Esophagus muscularis mucosa (tissue), 4 donors: ENCODE measurements at regions not wholly inside any gene's neighbourhood (a gene's known extent, or its start where the extent isn't known, plus 50 kb on each side); places are given as distances from the start of the nearest gene placed in this dataset.

ENCODE experiments used
- DNase-seq: peaks from one replicate; pipeline ENCODE4 v3.0.0-alpha.2; 2017; ENCODE audit errors: extremely low spot score
- H3K27ac ChIP-seq, 4 donors: fragments of 200-600 bp; sonication (generic); replicated peaks in 1 of 4; 1 replicate in 3 of 4; 2 replicates in 1 of 4; pipeline ENCODE4 v1.5.1; 2016 to 2019; ENCODE audit warnings: mild to moderate bottlenecking in 1 of 4
- H3K27me3 ChIP-seq, 4 donors: fragments of 200-600 bp; sonication (generic); one replicate each; pipeline versions ENCODE4 v1.5.1 to v1.6.0; 2016 to 2019
- H3K36me3 ChIP-seq, 4 donors: fragments of 200-600 bp; sonication (generic); one replicate each; pipeline ENCODE4 v1.5.1; 2016 to 2019
- H3K4me1 ChIP-seq, 4 donors: fragments of 200-600 bp; sonication (generic); one replicate each; pipeline ENCODE4 v1.5.1; 2016 to 2019
- H3K4me3 ChIP-seq, 4 donors: fragments of 200-600 bp; sonication (generic); 1 replicate in 2 of 4; 2 replicates in 2 of 4; pipeline ENCODE4 v1.5.1; 2016 to 2019; ENCODE audit warnings: mild to moderate bottlenecking in 4 of 4, moderate library complexity in 1 of 4
- H3K9me3 ChIP-seq, 4 donors: fragments of 200-600 bp; sonication (generic); 1 replicate in 3 of 4; 2 replicates in 1 of 4; pipeline ENCODE4 v1.5.1; 2016 to 2019
- EP300 ChIP-seq: sonication (generic); formaldehyde crosslinking; IDR thresholded peaks from one replicate; pipeline ENCODE4 v1.6.1; 2017; ENCODE audit warnings: antibody characterized with exemption
- POLR2A ChIP-seq: fragments of 450-650 bp; IDR thresholded peaks from one replicate; pipeline ENCODE4 v1.6.1; 2017; ENCODE audit warnings: antibody characterized with exemption, moderate library complexity, mild to moderate bottlenecking, low read depth
- POLR2AphosphoS5 ChIP-seq, 2 donors: sonication (generic); formaldehyde crosslinking; IDR thresholded peaks; one replicate each; pipeline ENCODE4 v1.6.1; 2017; ENCODE audit warnings: antibody characterized with exemption in 2 of 2
- WGBS: methylation state at CpG from one replicate; pipeline ENCODE4 v1.1.5; 2018; 5-methylcytosine and 5-hydroxymethylcytosine counted together
- intact Hi-C: fragments of 100-400 bp; cut with DNase I; formaldehyde crosslinking; loops from one replicate; pipeline ENCODE4 v1.15.1; 2023
- TF ChIP-seq, protein P1 (sequence below), 3 experiments: fragments of 200-600 bp in 2 of 3; fragments of 450-650 bp in 1 of 3; sonication (generic) in 2 of 3; IDR thresholded peaks; one replicate each; pipeline ENCODE4 v1.5.1; 2017 to 2019; ENCODE audit warnings: antibody characterized with exemption in 3 of 3, mild to moderate bottlenecking in 2 of 3, moderate library complexity in 1 of 3

GRCh38 chr10:110357871-110358270, 53.2 kb upstream of the SMNDC1 start:
- TF ChIP-seq EP300 (no peak), POLR2AphosphoS5 (IDR thresholded peaks at IDR 0.05) (no peak), POLR2A (no peak)
- TF ChIP-seq, protein P1, sequence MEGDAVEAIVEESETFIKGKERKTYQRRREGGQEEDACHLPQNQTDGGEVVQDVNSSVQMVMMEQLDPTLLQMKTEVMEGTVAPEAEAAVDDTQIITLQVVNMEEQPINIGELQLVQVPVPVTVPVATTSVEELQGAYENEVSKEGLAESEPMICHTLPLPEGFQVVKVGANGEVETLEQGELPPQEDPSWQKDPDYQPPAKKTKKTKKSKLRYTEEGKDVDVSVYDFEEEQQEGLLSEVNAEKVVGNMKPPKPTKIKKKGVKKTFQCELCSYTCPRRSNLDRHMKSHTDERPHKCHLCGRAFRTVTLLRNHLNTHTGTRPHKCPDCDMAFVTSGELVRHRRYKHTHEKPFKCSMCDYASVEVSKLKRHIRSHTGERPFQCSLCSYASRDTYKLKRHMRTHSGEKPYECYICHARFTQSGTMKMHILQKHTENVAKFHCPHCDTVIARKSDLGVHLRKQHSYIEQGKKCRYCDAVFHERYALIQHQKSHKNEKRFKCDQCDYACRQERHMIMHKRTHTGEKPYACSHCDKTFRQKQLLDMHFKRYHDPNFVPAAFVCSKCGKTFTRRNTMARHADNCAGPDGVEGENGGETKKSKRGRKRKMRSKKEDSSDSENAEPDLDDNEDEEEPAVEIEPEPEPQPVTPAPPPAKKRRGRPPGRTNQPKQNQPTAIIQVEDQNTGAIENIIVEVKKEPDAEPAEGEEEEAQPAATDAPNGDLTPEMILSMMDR (IDR thresholded peaks at IDR 0.05): no peak
- no peak overlapping the region for H3K27ac ChIP-seq
- no peak for DNase-seq
- intact Hi-C loops: loop anchor here (5.0 kb wide), 2 partner anchors 54 to 139 kb away; partner anchors contain the start of gene DUSP5
- no peak overlapping the region for H3K4me3 ChIP-seq
- no peaks in the 10 kb centered on the region for H3K9me3 ChIP-seq
- WGBS: 94% methylated on average over 9 of the region's 9 CpGs
- peaks cover 16 to 45% (median 40%) of the 10 kb centered on the region in 4 donors for H3K4me1 ChIP-seq
- no peaks in the 10 kb centered on the region for H3K27me3 ChIP-seq
- H3K36me3 ChIP-seq: no peaks in the 10 kb centered on the region

DNA sequence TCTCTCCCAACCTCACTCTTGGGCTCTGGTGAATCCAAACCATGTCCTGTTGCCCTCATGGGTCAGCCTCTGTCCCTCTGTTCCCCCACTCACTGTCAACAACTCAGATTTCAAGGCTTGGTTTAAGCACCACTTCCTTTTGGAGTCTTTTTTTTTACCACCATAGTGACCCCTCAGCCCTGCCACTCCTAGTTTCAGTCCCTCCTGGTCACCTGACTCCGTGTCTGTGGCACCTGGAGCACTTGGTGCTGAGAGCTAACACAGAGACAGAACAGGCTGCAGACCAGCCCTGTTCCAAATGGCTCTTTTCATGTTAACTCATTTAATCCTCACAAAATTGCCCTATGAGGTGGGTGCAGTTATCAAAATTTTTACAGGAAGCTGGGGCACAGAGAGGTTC, 53.6 kb upstream of the SMNDC1 start:
- TF ChIP-seq POLR2A: no peak
- TF ChIP-seq POLR2AphosphoS5 (IDR thresholded peaks at IDR 0.05): no peak
- no peak for TF ChIP-seq EP300
- TF ChIP-seq, protein P1 (IDR thresholded peaks at IDR 0.05): no peak
- Histone ChIP-seq H3K36me3 (no peaks in the 10 kb centered on the region), H3K9me3 (no peaks in the 10 kb centered on the region), H3K4me1 (peaks cover 12 to 41% (median 36%) of the 10 kb centered on the region in 4 donors), H3K27ac (no peak overlapping the region), H3K27me3 (no peaks in the 10 kb centered on the region), H3K4me3 (no peak overlapping the region)
- 100% methylated on average over 1 of the region's 1 CpG for WGBS
- no peak for DNase-seq
- intact Hi-C loops: loop anchor here (5.0 kb wide), 2 partner anchors 54 to 139 kb away; partner anchors contain the start of gene DUSP5

DNA sequence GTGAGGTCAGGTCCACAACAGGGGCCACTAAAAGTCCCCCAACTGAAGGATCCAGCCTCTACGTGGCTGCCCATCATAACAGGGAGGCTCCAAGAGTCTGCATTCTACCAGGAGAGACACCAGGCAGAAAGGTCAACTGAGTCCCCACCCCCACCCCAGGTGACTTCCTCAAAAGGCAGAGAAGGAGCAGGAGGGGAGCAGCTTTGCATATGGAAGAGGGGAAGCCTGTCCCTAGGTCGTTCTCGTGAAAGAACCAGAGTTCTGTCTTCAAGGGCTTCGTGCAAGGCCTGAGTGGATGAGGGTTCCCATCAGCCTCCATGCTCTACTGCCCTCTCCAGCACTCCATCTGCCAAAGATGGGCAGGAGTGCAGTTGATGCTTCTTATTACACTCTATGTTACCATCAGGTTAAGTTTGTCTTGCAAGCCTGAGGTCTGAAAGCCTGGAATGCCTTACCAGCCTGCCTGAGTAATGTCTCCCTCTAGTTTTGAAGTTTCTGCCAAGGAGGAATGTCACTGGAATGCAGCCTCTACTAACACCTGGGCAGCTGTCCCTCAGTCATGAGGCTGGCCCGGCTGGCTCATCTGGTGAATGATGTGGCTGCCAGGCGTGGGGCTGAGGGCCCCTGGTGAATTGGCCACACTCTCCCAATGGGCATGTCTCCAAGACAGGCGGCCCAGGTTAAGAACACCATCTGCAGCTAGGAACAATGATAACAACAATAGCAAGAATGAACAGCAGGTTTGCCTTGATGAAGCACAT, 54.3 kb upstream of the SMNDC1 start:
- 35% methylated on average over 6 of the region's 7 CpGs for WGBS
- TF ChIP-seq POLR2A (no peak), POLR2AphosphoS5 (IDR thresholded peaks at IDR 0.05) (peak in 1 of 2 donors; percentile 36), EP300 (no peak)
- TF ChIP-seq, protein P1 (IDR thresholded peaks at IDR 0.05): no peak
- intact Hi-C loops: loop anchor here (5.0 kb wide), 2 partner anchors 53 to 138 kb away; partner anchors contain the start of gene DUSP5
- Histone ChIP-seq H3K36me3 (no peaks in the 10 kb centered on the region), H3K4me3 (no peak overlapping the region), H3K27me3 (no peaks in the 10 kb centered on the region), H3K4me1 (peaks cover 12 to 34% (median 29%) of the 10 kb centered on the region in 4 donors), H3K27ac (peak overlapping the region in 1 of 4 donors; percentile 0), H3K9me3 (no peaks in the 10 kb centered on the region)
- no peak for DNase-seq

DNA sequence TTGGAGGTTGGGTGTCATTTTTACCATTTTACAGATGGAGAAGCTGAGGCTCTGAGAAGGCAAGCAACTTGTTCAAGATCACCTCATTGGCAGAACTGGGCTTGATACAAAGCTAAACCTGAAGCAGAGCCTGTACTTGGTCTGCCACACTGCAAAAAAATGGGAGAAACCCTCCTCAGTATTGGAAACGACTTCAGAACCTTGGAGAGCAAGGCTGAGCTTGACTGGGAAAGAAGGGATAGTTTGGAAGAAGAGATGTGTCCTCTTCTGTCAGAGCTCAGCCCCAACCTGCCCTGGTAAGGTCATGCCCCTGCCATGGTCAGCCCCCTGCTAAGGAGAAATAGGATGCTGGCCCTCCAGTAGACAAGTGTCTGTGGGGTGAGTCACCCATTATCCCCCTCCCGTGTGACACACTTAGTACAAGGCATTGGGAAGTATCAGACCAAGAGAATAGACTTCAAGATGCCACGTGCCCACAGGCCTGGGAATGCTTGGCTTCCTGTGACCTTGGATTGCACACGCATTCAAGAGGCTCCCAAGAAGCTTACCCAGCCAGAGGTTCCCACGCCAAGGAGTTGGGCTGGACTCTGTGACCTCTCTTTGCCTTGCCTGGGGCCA, 56.2 kb upstream of the SMNDC1 start:
- Histone ChIP-seq H3K4me3 (no peak overlapping the region), H3K9me3 (no peaks in the 10 kb centered on the region), H3K27me3 (no peaks in the 10 kb centered on the region), H3K4me1 (peaks cover 6 to 28% (median 22%) of the 10 kb centered on the region in 4 donors), H3K27ac (no peak overlapping the region), H3K36me3 (no peaks in the 10 kb centered on the region)
- 40% methylated on average over 2 of the region's 5 CpGs for WGBS
- no peak for TF ChIP-seq POLR2A
- TF ChIP-seq EP300: no peak
- TF ChIP-seq, protein P1 (IDR thresholded peaks at IDR 0.05): no peak
- TF ChIP-seq POLR2AphosphoS5 (IDR thresholded peaks at IDR 0.05): no peak
- DNase-seq: no peak
- intact Hi-C loops: no loop called here
